H9 (cell line): ENCODE measurements at regions not wholly inside any gene's neighbourhood (a gene's known extent, or its start where the extent isn't known, plus 50 kb on each side); places are given as distances from the start of the nearest gene placed in this dataset.

Source experiments
- DNase-seq: peaks from one replicate; pipeline ENCODE4 v3.0.0-alpha.2; 2017
- H2AFZ ChIP-seq: one replicate; pipeline ENCODE4 v1.6.1; 2013; ENCODE audit warnings: mild to moderate bottlenecking, low read length, control low read depth, moderate library complexity
- H2AK5ac ChIP-seq: 2 replicates; pipeline ENCODE4 v1.6.1; 2013; ENCODE audit warnings: low read length, control low read depth, mixed read lengths; ENCODE audit not compliant: insufficient read length
- H2BK120ac ChIP-seq: one replicate; pipeline ENCODE4 v1.6.1; 2013; ENCODE audit warnings: low read depth, mild to moderate bottlenecking, low read length, control low read depth, inconsistent platforms; ENCODE audit not compliant: poor library complexity, severe bottlenecking
- H2BK12ac ChIP-seq: 2 replicates; pipeline ENCODE4 v1.6.1; 2013; ENCODE audit warnings: low read length, control low read depth, mixed read lengths, low read depth; ENCODE audit not compliant: insufficient read length
- H2BK15ac ChIP-seq: 2 replicates; pipeline ENCODE4 v1.6.1; 2013; ENCODE audit warnings: low read depth, low read length, control low read depth
- H2BK20ac ChIP-seq: one replicate; pipeline ENCODE4 v1.6.1; 2013; ENCODE audit warnings: low read depth, mild to moderate bottlenecking, low read length, control low read depth, inconsistent platforms; ENCODE audit not compliant: poor library complexity, severe bottlenecking
- H2BK5ac ChIP-seq: 2 replicates; pipeline ENCODE4 v1.6.1; 2013; ENCODE audit warnings: low read length, control low read depth, mixed read lengths; ENCODE audit not compliant: insufficient read length
- H3K14ac ChIP-seq: 2 replicates; pipeline ENCODE4 v1.6.1; 2013; ENCODE audit warnings: low read length, control low read depth; ENCODE audit not compliant: insufficient read depth
- H3K18ac ChIP-seq: 2 replicates; pipeline ENCODE4 v1.6.1; 2013; ENCODE audit warnings: low read depth, mild to moderate bottlenecking, mixed read lengths, low read length, control low read depth; ENCODE audit not compliant: insufficient read length
- H3K23ac ChIP-seq: 2 replicates; pipeline ENCODE4 v1.6.1; 2013; ENCODE audit warnings: low read length, control low read depth, mixed read lengths, low read depth; ENCODE audit not compliant: insufficient read length
- H3K23me2 ChIP-seq: 2 replicates; pipeline ENCODE4 v1.6.1; 2013; ENCODE audit warnings: low read depth, mild to moderate bottlenecking, mixed read lengths, low read length, control low read depth; ENCODE audit not compliant: insufficient read length, poor library complexity, severe bottlenecking
- H3K27ac ChIP-seq: 2 replicates; pipeline ENCODE4 v1.5.1; 2013; ENCODE audit warnings: low read length, control low read depth, mixed read lengths, low read depth; ENCODE audit not compliant: insufficient read length
- H3K27me3 ChIP-seq: 2 replicates; pipeline ENCODE4 v1.6.1; 2013; ENCODE audit warnings: low read length, control low read depth, inconsistent platforms; ENCODE audit not compliant: insufficient read depth
- H3K4ac ChIP-seq: 2 replicates; pipeline ENCODE4 v1.6.1; 2013; ENCODE audit warnings: low read depth, mild to moderate bottlenecking, control low read depth, inconsistent platforms, low read length, moderate library complexity
- H3K4me1 ChIP-seq: 2 replicates; pipeline ENCODE4 v1.6.1; 2013; ENCODE audit warnings: low read length, control low read depth, inconsistent platforms; ENCODE audit not compliant: insufficient read depth
- H3K4me2 ChIP-seq: 2 replicates; pipeline ENCODE4 v1.6.1; 2013; ENCODE audit warnings: low read length, control low read depth, mixed read lengths; ENCODE audit not compliant: insufficient read length, insufficient read depth
- H3K56ac ChIP-seq: 2 replicates; pipeline ENCODE4 v1.6.1; 2013; ENCODE audit warnings: low read depth, mild to moderate bottlenecking, mixed read lengths, low read length, control low read depth; ENCODE audit not compliant: insufficient read length
- H3K79me1 ChIP-seq: 2 replicates; pipeline ENCODE4 v1.6.1; 2013; ENCODE audit warnings: low read depth, mild to moderate bottlenecking, moderate library complexity, low read length, control low read depth, inconsistent platforms; ENCODE audit not compliant: insufficient read depth, poor library complexity, severe bottlenecking
- H3K79me2 ChIP-seq: 2 replicates; pipeline ENCODE4 v1.6.1; 2013; ENCODE audit warnings: low read length, control low read depth, inconsistent platforms; ENCODE audit not compliant: insufficient read depth
- H3K9ac ChIP-seq: 2 replicates; pipeline ENCODE4 v1.6.1; 2013; ENCODE audit warnings: low read length, control low read depth, mixed read lengths; ENCODE audit not compliant: insufficient read length; ENCODE audit errors: extremely low read depth
- H3K9me3 ChIP-seq: one replicate; pipeline ENCODE4 v1.6.1; 2013; ENCODE audit warnings: low read depth, low read length, inconsistent platforms; ENCODE audit not compliant: control insufficient read depth
- H3T11ph ChIP-seq: one replicate; pipeline ENCODE4 v1.6.1; 2013; ENCODE audit warnings: mild to moderate bottlenecking, low read length, control low read depth, inconsistent platforms
- H4K20me1 ChIP-seq: one replicate; pipeline ENCODE4 v1.6.1; 2013; ENCODE audit not compliant: control insufficient read depth, insufficient read length, insufficient read depth
- H4K5ac ChIP-seq: 2 replicates; pipeline ENCODE4 v1.6.1; 2013; ENCODE audit warnings: low read depth, mild to moderate bottlenecking, mixed read lengths, low read length, control low read depth; ENCODE audit not compliant: insufficient read length
- H4K8ac ChIP-seq: replicated peaks from 2 replicates; pipeline ENCODE4 v1.6.1; 2013; ENCODE audit warnings: low read length, control low read depth, mixed read lengths, low read depth; ENCODE audit not compliant: insufficient read length
- H4K91ac ChIP-seq: 2 replicates; pipeline ENCODE4 v1.6.1; 2013; ENCODE audit warnings: low read depth, mild to moderate bottlenecking, moderate library complexity, mixed read lengths, low read length, control low read depth; ENCODE audit not compliant: insufficient read length
- H3K27ac Mint-ChIP-seq, 3 experiments: 2 replicates in 2 of 3; 3 replicates in 1 of 3; pipeline ENCODE4 v1.8.0; 2020 to 2021; ENCODE audit warnings: mixed read lengths in 3 of 3, mild to moderate bottlenecking in 1 of 3, moderate library complexity in 1 of 3
- H3K27me3 Mint-ChIP-seq: 2 replicates; pipeline ENCODE4 v1.8.0; 2021; ENCODE audit warnings: low read depth, mild to moderate bottlenecking, moderate library complexity, mixed read lengths
- H3K36me3 Mint-ChIP-seq, 3 experiments: 2 replicates in 2 of 3; 3 replicates in 1 of 3; pipeline ENCODE4 v1.8.0; 2020 to 2021; ENCODE audit warnings: low read depth in 3 of 3, mixed read lengths in 3 of 3; ENCODE audit not compliant: insufficient read depth in 1 of 3
- H3K4me1 Mint-ChIP-seq, 2 experiments: 2 replicates each; pipeline ENCODE4 v1.8.0; 2020; ENCODE audit warnings: mixed read lengths in 2 of 2
- H3K4me3 Mint-ChIP-seq, 2 experiments: 2 replicates in 1 of 2; 3 replicates in 1 of 2; pipeline ENCODE4 v1.8.0; 2020 to 2021; ENCODE audit warnings: mild to moderate bottlenecking in 2 of 2, mixed read lengths in 2 of 2, moderate library complexity in 1 of 2
- H3K9me3 Mint-ChIP-seq, 2 experiments: 2 replicates in 1 of 2; 3 replicates in 1 of 2; pipeline ENCODE4 v1.8.0; 2020; ENCODE audit warnings: mild to moderate bottlenecking in 2 of 2, mixed read lengths in 2 of 2, moderate library complexity in 1 of 2
- WGBS: extraction: QIAGEN DNeasy Blood & Tissue Kit; methylation state at CpG from one replicate; pipeline ENCODE4 v1.1.7; 2013; ENCODE audit warnings: missing lambda C conversion rate, low lambda C conversion rate, mixed read lengths; ENCODE audit not compliant: insufficient read length; ENCODE audit errors: extremely low coverage; 5-methylcytosine and 5-hydroxymethylcytosine counted together
- TF ChIP-seq, protein P1 (sequence below): fragments of 200-600 bp; sonication (generic); conservative IDR thresholded peaks from 3 replicates; pipeline ENCODE4 v1.8.0; 2021; ENCODE audit warnings: antibody characterized with exemption, mild to moderate bottlenecking

DNA sequence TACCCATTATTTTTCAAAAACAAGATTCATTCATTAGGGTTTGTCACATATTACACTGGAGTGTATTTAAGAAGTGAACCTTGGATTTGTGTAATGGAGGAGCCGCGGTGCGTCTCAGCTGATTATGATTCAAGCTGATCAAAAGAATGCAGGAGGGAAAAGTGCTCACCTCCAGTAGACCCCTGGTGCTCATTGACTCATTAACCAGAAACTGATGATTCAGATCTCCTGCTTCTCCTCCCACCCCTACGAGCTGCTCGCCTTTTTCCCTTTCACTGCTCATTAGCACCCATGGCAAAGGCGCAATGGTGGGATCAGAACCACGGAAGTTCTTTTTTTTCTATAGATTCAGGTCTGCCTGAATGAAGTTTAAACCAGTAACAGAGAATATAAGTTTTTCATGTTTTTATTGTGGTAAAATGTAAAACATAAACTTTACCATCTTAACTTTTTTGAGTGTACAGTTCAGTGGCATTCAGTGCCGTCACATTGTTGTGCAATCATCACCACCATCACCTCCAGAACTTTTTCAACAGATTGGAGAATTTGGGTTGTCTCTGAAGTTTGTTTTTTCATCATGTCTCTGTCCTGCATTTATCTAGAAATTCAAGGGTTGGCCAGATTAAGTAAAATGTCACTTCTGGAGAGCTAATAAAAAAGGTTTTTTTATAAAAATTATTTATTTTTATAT lies 101.6 kb downstream of the LINC00237 start:
- no peaks in the 10 kb centered on the region for H3K27me3 ChIP-seq
- H3K9ac ChIP-seq = no peak overlapping the region
- no peaks in the 10 kb centered on the region for H3K23me2 ChIP-seq
- H3K4me2 ChIP-seq = no peak overlapping the region
- H4K20me1 ChIP-seq = no peaks in the 10 kb centered on the region
- no peaks in the 10 kb centered on the region for H3K4me1 ChIP-seq
- H2AK5ac ChIP-seq = no peak overlapping the region
- Mint-ChIP-seq H3K9me3 (no peaks in the 10 kb centered on the region), H3K36me3 (no peaks in the 10 kb centered on the region), H3K27ac (no peak overlapping the region), H3K27me3 (no peaks in the 10 kb centered on the region; the same call in 1 of the 2 replicates), H3K4me1 (no peaks in the 10 kb centered on the region), H3K4me3 (no peak overlapping the region)
- TF ChIP-seq, protein P1, sequence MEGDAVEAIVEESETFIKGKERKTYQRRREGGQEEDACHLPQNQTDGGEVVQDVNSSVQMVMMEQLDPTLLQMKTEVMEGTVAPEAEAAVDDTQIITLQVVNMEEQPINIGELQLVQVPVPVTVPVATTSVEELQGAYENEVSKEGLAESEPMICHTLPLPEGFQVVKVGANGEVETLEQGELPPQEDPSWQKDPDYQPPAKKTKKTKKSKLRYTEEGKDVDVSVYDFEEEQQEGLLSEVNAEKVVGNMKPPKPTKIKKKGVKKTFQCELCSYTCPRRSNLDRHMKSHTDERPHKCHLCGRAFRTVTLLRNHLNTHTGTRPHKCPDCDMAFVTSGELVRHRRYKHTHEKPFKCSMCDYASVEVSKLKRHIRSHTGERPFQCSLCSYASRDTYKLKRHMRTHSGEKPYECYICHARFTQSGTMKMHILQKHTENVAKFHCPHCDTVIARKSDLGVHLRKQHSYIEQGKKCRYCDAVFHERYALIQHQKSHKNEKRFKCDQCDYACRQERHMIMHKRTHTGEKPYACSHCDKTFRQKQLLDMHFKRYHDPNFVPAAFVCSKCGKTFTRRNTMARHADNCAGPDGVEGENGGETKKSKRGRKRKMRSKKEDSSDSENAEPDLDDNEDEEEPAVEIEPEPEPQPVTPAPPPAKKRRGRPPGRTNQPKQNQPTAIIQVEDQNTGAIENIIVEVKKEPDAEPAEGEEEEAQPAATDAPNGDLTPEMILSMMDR = no peak
- H4K91ac ChIP-seq = no peak overlapping the region
- no peak overlapping the region for H3K4ac ChIP-seq
- H3K18ac ChIP-seq = no peak overlapping the region
- H3K14ac ChIP-seq = no peak overlapping the region
- H3K9me3 ChIP-seq = no peaks in the 10 kb centered on the region
- no peak for DNase-seq
- no peak overlapping the region for H3T11ph ChIP-seq
- no CpG with 5 or more reads among the region's 8 CpGs for WGBS
- H2BK5ac ChIP-seq = no peak overlapping the region
- H2BK20ac ChIP-seq = no peak overlapping the region
- no peak overlapping the region for H4K5ac ChIP-seq
- H2BK120ac ChIP-seq = no peak overlapping the region
- H3K56ac ChIP-seq = no peak overlapping the region
- H2BK12ac ChIP-seq = no peak overlapping the region
- no peak overlapping the region for H4K8ac ChIP-seq
- H2BK15ac ChIP-seq = no peak overlapping the region
- H3K23ac ChIP-seq = no peak overlapping the region
- H2AFZ ChIP-seq = no peak overlapping the region
- no peaks in the 10 kb centered on the region for H3K79me2 ChIP-seq
- no peaks in the 10 kb centered on the region for H3K79me1 ChIP-seq
- no peak overlapping the region for H3K27ac ChIP-seq
